Non-pigmented ciliary epithelial cell (primary cell): ENCODE measurements at regions not wholly inside any gene's neighbourhood (a gene's known extent, or its start where the extent isn't known, plus 50 kb on each side); places are given as distances from the start of the nearest gene placed in this dataset.
A peak's percentile ranks its signal among the peaks of the same experiment; 100 is the strongest.

Experiments
- DNase-seq: peaks from one replicate; pipeline ENCODE4 v3.0.0-alpha.2; 2010; ENCODE audit warnings: low read depth

DNA sequence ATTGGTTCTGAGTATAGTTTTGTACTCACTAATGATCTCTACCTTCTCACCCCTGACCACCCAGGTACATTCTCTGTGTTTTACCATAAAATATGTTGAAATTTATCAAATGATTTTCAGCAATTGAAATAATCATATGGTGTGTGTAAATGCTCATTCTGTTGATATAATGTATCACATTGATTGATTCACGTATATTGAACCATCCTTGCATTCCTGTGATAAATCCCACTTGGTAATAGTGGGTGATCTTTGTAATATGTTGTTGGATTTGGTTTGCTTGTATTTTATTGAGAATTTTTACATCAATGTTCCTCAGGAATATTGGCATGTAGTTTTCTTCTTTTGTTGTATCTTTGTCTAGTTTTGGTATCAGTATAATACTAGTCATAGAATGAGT is 1497.6 kb downstream of the OTOL1 start:
- no peak for DNase-seq

DNA sequence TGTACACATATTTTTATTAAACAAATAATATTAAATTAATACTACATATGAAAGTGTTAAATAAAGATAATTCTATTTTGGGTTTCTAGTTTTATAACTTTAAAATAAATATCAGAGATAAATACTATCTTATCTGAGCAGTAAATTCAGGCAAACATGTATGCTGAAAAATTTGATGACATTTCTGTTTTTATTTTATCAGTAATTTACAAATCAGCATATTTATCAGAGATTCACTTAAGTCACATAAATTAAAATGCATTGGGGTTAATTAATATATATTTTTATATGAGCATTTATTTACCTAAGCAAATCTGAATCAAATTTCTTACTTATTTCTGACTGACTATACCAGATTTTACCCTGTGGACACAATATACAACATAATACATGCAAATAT is 1499.8 kb downstream of the OTOL1 start:
- no peak for DNase-seq

DNA sequence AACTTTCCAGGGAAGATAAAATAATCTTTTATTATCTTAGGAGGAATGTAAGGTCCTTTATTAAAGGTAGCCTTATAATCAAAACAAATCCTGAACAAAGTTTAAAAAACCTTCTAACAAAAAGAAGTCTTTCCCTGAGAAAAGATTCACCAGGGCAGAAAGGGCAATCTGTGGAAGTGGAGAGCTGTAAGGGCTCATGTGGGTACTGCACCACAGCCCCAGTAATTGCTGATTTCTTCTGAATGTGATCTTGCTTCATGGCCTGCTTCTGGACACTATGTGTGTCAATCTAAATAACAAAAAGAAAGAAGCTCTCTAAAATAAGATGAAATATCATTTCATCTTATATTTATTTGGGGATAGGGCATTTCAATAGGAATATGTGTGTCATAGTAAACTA is 1501.6 kb downstream of the OTOL1 start:
- no peak for DNase-seq

DNA sequence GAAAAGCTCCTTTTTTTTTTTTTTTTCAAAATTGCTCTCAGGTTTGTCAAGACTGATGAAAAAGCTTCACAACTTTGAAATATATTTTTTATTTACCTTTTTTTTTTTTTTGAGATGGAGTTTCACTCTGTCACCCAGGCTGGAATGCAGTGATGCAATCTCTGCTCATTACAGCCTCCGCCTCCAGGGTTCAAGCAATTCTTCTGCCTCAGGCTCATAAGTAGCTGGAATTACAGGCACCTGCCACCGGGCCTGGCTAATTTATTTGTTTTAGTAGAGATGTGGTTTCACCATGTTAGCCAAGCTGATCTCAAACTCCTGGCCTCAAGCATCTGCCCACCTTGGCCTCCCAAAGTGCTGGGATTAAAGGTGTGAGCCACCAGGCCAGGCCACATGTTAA is 1515.0 kb downstream of the OTOL1 start:
- no peak for DNase-seq

DNA sequence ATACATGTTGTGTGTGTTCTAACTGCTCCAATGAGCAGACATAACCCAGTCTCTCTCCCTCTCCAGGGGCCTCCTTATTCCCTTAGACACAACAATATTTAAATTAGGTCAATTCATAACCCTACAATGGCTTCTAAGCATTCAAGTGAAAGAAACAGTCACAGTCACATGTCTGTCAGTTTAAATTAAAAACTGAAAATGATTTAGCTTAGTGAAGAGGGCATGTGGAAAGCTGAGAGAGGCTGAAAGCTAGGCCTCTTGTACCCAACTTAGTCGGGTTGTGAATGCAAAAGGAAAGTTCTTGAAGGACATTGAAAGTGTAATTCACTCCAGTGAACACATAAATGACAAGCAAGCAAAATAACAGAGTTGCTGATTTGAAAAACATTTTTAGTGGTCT is 1519.6 kb downstream of the OTOL1 start:
- no peak for DNase-seq

DNA sequence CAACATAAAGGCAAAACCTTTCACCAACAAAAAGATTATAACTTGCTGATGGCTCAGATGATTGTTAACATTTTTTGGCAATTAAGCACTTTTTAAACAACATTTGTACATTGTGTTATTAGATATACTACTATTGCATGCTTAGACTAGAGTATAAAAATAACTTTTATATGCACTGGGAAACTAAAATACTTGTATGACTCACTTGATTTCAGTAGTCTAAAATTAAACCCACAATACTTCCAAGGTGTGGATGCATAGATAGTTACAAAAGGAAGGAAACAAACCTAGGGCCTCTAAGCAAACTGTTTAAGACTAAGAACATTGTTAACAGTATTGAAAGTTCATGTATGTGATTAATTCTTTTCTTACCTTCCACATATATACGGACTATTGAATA is 1521.5 kb downstream of the OTOL1 start:
- no peak for DNase-seq

DNA sequence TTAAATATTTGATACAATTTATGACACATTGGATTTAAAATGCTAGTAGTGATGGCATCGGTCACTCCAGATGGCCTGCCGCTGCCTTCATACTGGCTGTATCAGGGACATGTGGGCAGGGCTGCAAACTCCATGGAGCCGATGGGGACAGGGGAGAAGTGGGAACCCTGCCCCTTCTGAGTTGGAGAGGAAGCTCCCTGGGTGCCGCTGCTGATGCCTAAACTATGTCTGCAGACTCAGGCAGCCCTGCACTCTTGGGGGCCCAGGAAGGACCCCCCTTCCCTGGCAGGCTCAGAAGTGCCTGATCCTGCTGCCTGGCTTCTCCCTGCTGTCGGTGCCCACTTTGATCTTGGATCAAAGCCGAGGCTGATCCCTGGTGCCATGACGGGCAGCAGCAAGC is 1522.1 kb downstream of the OTOL1 start:
- DNase-seq = no peak

DNA sequence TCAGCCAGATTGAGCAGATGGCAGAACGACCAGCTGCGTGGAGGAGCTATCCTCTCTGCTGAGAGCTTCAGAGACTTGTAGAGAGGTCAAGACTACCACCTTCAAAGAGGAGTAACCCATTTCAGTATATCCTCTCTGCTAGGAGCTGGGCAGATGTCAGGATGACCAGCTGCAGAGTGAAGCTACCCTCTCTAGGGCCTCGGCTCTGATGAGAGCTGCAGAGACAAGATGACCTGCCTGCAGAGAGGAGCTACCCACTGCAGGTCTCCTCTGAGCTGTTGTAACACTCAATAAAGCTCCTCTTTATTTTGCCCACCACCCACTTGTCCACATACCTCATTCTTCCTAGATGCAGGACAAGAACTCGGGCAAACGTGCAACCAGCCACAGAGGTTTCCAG is 1522.7 kb downstream of the OTOL1 start:
- DNase-seq = no peak

DNA sequence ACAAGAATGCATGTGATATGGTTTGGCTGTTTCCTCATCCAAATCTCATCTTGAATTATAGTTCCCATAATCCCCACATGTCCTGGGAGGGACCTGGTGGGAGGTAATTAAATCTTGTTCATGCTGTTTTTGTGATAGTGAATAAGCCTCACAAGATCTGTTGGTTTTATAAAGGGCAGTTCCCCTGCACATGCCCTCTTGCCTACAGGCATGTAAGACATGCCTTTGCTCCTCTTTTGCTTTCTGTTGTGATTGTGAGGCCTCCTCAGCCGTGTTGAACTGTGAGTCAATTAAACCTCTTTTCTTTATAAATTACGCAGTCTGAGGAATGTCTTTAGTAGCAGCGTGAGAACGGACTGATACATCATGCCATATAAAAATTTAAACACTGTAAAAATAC is 1537.0 kb downstream of the OTOL1 start:
- no peak for DNase-seq

DNA sequence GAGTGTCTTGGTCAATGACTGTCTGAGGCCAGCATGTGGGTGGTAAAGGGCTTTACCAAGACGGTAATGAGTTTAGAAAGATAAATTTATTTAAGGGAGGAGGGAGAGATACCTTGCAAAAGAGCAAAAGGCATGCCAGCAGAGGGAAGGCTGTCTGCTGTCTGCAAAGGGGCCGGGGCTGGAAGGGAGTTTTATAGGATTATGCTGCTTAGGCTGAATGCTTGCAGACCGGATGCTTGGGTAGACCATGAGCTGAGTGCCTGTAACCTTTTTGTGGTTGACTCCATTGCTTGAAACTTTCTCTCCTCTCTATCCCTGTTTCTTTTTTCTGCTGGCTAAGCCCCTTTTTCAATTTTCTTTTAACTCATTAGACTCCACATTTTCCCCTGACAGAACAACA is 1543.0 kb downstream of the OTOL1 start:
- DNase-seq = no peak

DNA sequence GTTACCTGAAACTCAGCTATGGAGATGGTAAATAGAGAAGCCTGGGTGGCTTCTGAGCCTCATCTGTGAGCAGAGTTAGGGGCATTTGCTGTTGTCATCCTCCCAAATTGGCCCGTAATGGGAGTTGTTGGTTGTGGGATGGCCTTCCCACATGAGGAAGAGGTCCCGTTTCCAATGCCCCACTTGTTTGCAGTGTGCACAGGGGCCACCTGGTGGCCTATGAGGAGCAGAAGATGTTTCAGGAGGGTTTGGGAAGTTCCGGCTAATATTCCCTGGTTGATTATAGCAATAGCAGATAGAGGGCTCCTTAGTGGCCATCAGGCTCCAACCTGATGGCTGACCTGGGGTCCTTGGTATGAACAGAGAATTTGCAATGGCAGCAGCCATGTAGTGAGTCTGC is 1546.5 kb downstream of the OTOL1 start:
- DNase-seq = no peak

DNA sequence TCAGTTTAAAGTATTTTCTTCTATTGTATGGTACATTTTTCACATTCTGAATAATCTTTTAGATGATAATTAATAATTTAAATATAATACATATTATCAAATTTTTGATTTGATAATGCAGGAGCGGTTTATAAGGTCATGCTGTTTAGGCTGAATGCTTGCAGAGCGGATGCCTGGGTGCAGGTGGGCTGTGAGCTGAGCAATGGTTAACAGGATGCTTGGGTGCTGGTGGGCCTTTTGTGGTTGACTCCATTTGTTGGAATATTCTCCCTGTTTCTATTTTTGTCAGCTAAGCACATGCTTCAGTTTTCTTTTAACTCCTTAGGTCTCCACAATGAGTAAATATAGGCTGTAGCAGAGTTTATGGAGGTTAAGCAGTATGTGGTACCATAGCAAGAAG is 1549.3 kb downstream of the OTOL1 start:
- no peak for DNase-seq

DNA sequence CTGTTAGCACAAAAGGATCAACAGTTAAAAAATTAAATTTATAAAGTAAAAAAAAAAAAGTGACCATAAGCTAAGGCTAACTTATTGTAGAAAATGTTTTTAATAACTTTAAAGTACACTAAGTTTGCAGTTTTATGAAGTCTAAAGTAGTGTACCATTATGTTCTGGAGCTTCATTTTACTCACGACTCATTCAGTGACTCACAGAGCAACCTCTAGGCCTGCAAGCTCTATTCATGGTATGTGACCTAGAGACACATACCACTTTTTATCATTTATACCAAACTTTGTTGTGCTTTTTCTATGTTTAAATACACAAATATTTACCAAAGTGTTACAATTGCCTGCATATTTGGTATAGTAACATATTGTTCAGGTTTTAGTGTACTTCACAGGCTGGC is 1552.3 kb downstream of the OTOL1 start:
- DNase-seq = no peak

DNA sequence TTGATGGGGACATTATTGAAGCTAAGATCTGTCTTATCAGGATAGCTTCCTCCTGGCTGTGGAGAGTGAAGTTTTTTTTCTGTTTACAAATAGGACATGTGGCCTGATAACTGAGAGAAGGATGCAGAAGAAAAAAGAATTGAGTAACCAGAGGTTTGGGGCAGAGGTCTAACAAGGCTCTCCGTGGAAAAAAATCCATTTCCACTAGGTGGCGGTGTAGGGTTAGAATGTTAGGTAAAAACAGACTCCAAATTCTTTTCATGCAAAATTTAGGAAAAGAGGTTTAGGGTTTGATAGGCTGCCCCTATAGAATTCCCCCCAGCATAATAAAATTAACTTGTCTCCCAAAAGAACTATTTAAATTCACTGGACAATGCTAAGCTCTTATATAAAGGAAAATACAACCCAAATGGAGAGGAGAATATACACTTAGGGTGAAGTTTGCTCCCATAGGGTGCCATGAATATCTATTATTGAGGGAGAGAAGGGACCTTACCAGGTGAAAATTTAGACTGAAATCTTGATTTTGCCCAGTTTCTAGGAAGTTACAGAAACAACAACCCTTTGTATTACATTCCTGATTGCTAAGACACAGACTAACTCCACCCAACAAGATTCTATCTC is 1560.4 kb downstream of the OTOL1 start:
- DNase-seq = no peak

DNA sequence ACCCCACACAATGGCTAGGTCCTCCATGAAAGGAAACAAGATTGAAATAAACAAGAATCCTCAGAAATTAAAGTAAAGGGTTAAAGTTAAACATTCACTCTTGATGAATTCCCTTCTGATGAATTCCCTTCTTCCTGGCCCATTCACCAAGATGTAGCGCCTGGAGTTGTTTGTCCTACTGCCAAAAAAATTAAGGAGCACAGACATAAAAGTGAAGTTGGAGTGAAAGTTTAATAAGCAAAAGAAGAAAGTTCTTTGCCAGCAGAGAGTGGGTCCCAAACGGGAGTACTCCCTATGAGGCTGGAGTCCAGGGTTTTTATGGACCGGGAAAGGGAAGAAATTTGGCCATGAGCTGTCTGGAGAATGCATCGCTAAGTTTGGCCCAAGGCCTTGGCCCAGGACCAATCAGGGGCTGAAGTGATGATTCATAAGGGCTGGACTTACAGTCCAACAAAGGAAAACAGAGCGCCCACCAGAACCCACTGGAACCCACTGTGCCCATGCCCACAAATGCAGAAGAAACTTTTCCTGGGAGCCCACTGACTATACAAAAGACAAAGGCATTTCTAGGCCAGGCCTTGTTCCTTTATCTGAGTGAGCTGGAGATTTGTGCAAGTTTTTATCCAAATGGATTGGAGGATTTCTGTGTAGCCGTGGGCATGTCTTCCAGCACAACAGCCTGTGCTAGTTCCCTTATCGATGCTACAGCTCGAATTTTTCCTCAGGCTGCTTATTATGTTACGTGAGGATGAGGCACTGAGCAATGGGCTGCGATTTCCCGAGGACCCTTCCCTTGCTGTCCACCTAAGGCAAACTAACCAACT is 1561.6 kb downstream of the OTOL1 start:
- no peak for DNase-seq

DNA sequence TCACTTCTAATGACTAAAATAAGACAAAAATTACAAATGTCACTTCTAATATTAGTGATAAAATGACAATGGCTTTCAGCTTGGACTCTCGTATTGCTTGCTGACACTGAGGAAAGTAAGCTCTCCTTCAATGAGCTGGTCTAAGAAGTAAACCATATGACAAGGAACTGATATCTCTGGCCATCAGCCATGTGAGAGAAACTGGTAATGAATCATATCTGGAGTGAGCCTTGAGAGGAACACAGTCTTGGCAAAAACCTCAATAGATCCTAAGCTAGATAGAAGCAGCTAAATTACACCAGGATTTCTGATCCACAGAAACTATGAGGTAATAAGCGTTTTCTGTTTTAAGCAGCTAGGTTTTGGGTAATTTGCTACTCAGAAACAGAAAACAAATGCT is 1575.1 kb downstream of the OTOL1 start:
- DNase-seq = peak; percentile 11
